ENCODE measurements at regions not wholly inside any gene's neighbourhood (a gene's known extent, or its start where the extent isn't known, plus 50 kb on each side); places are given as distances from the start of the nearest gene placed in this dataset.

- Mint-ChIP-seq H3K4me3 (no peak overlapping the region), H3K27me3 (peaks cover 2 to 12% (median 6%) of the 10 kb centered on the region in 5 donors), H3K36me3 (no peaks in the 10 kb centered on the region), H3K9me3 (no peaks in the 10 kb centered on the region), H3K27ac (no peak overlapping the region), H3K4me1 (peaks cover 0 to 1% (median 0%) of the 10 kb centered on the region in 4 donors)
- DNase-seq, result no peak
- POLR2A ChIA-PET, result no interaction called here
- no peak for ATAC-seq
Measured at GRCh38 chr14:55927028-55927427, 191.2 kb upstream of the PELI2 start.

GRCh38 chr14:55928276-55928675 lies 189.9 kb upstream of the PELI2 start:
- Mint-ChIP-seq H3K4me3 (no peak overlapping the region), H3K4me1 (peaks cover 0 to 1% (median 0%) of the 10 kb centered on the region in 4 donors), H3K9me3 (no peaks in the 10 kb centered on the region), H3K27me3 (peaks cover 3 to 14% (median 6%) of the 10 kb centered on the region in 5 donors), H3K27ac (no peak overlapping the region), H3K36me3 (no peaks in the 10 kb centered on the region)
- POLR2A ChIA-PET, result no interaction called here
- no peak for DNase-seq
- no peak for ATAC-seq

GRCh38 chr14:55929136-55929535 lies 189.1 kb upstream of the PELI2 start:
- peaks cover 0 to 4% (median 0%) of the 10 kb centered on the region in 9 donors for H3K9me3 Mint-ChIP-seq
- no peak overlapping the region for H3K4me3 Mint-ChIP-seq
- no peaks in the 10 kb centered on the region for H3K36me3 Mint-ChIP-seq
- POLR2A ChIA-PET, result no interaction called here
- DNase-seq, result no peak
- H3K27me3 Mint-ChIP-seq, result peaks cover 3 to 14% (median 6%) of the 10 kb centered on the region in 5 donors
- no peak overlapping the region for H3K27ac Mint-ChIP-seq
- peaks cover 0 to 1% (median 0%) of the 10 kb centered on the region in 4 donors for H3K4me1 Mint-ChIP-seq
- ATAC-seq, result no peak

- no peak for ATAC-seq
- POLR2A ChIA-PET, result no interaction called here
- no peak overlapping the region for H3K27ac Mint-ChIP-seq
Measured at GRCh38 chr14:55930016-55930784, 188.0 kb upstream of the PELI2 start.

GRCh38 chr14:55936691-55937090 lies 181.5 kb upstream of the PELI2 start:
- ATAC-seq (no peak), DNase-seq (no peak)
- H3K27ac Mint-ChIP-seq, result no peak overlapping the region
- no peaks in the 10 kb centered on the region for H3K4me1 Mint-ChIP-seq
- POLR2A ChIA-PET, result no interaction called here
- H3K4me3 Mint-ChIP-seq, result no peak overlapping the region
- H3K36me3 Mint-ChIP-seq, result peaks cover 0 to 5% (median 3%) of the 10 kb centered on the region in 3 donors
- peaks cover 0 to 22% (median 3%) of the 10 kb centered on the region in 9 donors for H3K9me3 Mint-ChIP-seq
- H3K27me3 Mint-ChIP-seq, result peaks cover 1 to 12% (median 8%) of the 10 kb centered on the region in 5 donors

More at GRCh38 chr14:55930016-55930784, 188.0 kb upstream of the PELI2 start:
- H3K27me3 Mint-ChIP-seq, result peaks cover 3 to 14% (median 6%) of the 10 kb centered on the region in 5 donors
- no peak for DNase-seq
- peaks cover 0 to 1% (median 0%) of the 10 kb centered on the region in 4 donors for H3K4me1 Mint-ChIP-seq
- H3K4me3 Mint-ChIP-seq, result no peak overlapping the region
- H3K36me3 Mint-ChIP-seq, result no peaks in the 10 kb centered on the region
- peaks cover 0 to 5% (median 0%) of the 10 kb centered on the region in 9 donors for H3K9me3 Mint-ChIP-seq

- H3K27ac Mint-ChIP-seq, result no peak overlapping the region
- no peak for DNase-seq
- peaks cover 3 to 19% (median 10%) of the 10 kb centered on the region in 5 donors for H3K27me3 Mint-ChIP-seq
- peaks cover 0 to 5% (median 3%) of the 10 kb centered on the region in 3 donors for H3K36me3 Mint-ChIP-seq
- H3K9me3 Mint-ChIP-seq, result peaks cover 0 to 22% (median 3%) of the 10 kb centered on the region in 9 donors
- POLR2A ChIA-PET, result no interaction called here
- no peak overlapping the region for H3K4me3 Mint-ChIP-seq
- no peaks in the 10 kb centered on the region for H3K4me1 Mint-ChIP-seq
- ATAC-seq, result no peak
Measured at GRCh38 chr14:55938249-55938791, 179.9 kb upstream of the PELI2 start.

GRCh38 chr14:55942076-55942654 lies 176.0 kb upstream of the PELI2 start:
- peaks cover 0 to 5% (median 3%) of the 10 kb centered on the region in 3 donors for H3K36me3 Mint-ChIP-seq
- ATAC-seq (no peak), DNase-seq (no peak)
- no peaks in the 10 kb centered on the region for H3K4me1 Mint-ChIP-seq
- peaks cover 0 to 17% (median 0%) of the 10 kb centered on the region in 9 donors for H3K9me3 Mint-ChIP-seq
- H3K27ac Mint-ChIP-seq, result no peak overlapping the region
- POLR2A ChIA-PET, result no interaction called here
- H3K4me3 Mint-ChIP-seq, result no peak overlapping the region
- H3K27me3 Mint-ChIP-seq, result peaks cover 5 to 21% (median 16%) of the 10 kb centered on the region in 5 donors

GRCh38 chr14:55942826-55943225 lies 175.4 kb upstream of the PELI2 start:
- POLR2A ChIA-PET, result no interaction called here
- ATAC-seq, result no peak
- peaks cover 3 to 15% (median 12%) of the 10 kb centered on the region in 5 donors for H3K27me3 Mint-ChIP-seq

GRCh38 chr14:55944757-55945156 lies 173.5 kb upstream of the PELI2 start:
- DNase-seq (no peak), ATAC-seq (no peak)
- Mint-ChIP-seq H3K36me3 (peaks cover 0 to 3% (median under 1%) of the 10 kb centered on the region in 3 donors), H3K27me3 (peaks cover 4 to 18% (median 14%) of the 10 kb centered on the region in 5 donors), H3K9me3 (peaks cover 0 to 10% (median 0%) of the 10 kb centered on the region in 9 donors), H3K4me3 (no peak overlapping the region), H3K4me1 (no peaks in the 10 kb centered on the region), H3K27ac (no peak overlapping the region)
- POLR2A ChIA-PET, result no interaction called here

More at GRCh38 chr14:55942826-55943225, 175.4 kb upstream of the PELI2 start:
- Mint-ChIP-seq H3K4me1 (no peaks in the 10 kb centered on the region), H3K4me3 (no peak overlapping the region), H3K27ac (peak overlapping the region in 2 of 10 donors; percentile 2 to 4), H3K9me3 (peaks cover 0 to 17% (median 0%) of the 10 kb centered on the region in 9 donors), H3K36me3 (peaks cover 0 to 5% (median 3%) of the 10 kb centered on the region in 3 donors)
- DNase-seq, result no peak

- Mint-ChIP-seq H3K36me3 (no peaks in the 10 kb centered on the region), H3K9me3 (peaks cover 0 to 5% (median 0%) of the 10 kb centered on the region in 9 donors), H3K27me3 (peaks cover 4 to 18% (median 16%) of the 10 kb centered on the region in 5 donors), H3K4me3 (no peak overlapping the region), H3K4me1 (no peaks in the 10 kb centered on the region), H3K27ac (no peak overlapping the region)
- POLR2A ChIA-PET, result no interaction called here
- ATAC-seq, result no peak
- no peak for DNase-seq
Measured at GRCh38 chr14:55946231-55946630, 172.0 kb upstream of the PELI2 start.

GRCh38 chr14:55948399-55948798 lies 169.8 kb upstream of the PELI2 start:
- H3K36me3 Mint-ChIP-seq, result no peaks in the 10 kb centered on the region
- ATAC-seq, result no peak
- peaks cover 4 to 14% (median 10%) of the 10 kb centered on the region in 5 donors for H3K27me3 Mint-ChIP-seq
- POLR2A ChIA-PET, result no interaction called here
- DNase-seq, result no peak
- no peaks in the 10 kb centered on the region for H3K4me1 Mint-ChIP-seq
- H3K4me3 Mint-ChIP-seq, result no peak overlapping the region
- peaks cover 0 to 5% (median 0%) of the 10 kb centered on the region in 9 donors for H3K9me3 Mint-ChIP-seq
- H3K27ac Mint-ChIP-seq, result no peak overlapping the region

GRCh38 chr14:55949708-55950107 lies 168.5 kb upstream of the PELI2 start:
- POLR2A ChIA-PET, result no interaction called here
- H3K27ac Mint-ChIP-seq, result no peak overlapping the region
- no peak overlapping the region for H3K4me3 Mint-ChIP-seq
- H3K4me1 Mint-ChIP-seq, result no peaks in the 10 kb centered on the region
- H3K9me3 Mint-ChIP-seq, result peaks cover 0 to 5% (median 0%) of the 10 kb centered on the region in 9 donors
- peaks cover 4 to 14% (median 8%) of the 10 kb centered on the region in 5 donors for H3K27me3 Mint-ChIP-seq
- DNase-seq, result no peak
- no peak for ATAC-seq
- no peaks in the 10 kb centered on the region for H3K36me3 Mint-ChIP-seq

GRCh38 chr14:55950135-55950534 lies 168.1 kb upstream of the PELI2 start:
- H3K36me3 Mint-ChIP-seq, result no peaks in the 10 kb centered on the region
- ATAC-seq (no peak), DNase-seq (no peak)
- no peak overlapping the region for H3K4me3 Mint-ChIP-seq
- no peaks in the 10 kb centered on the region for H3K4me1 Mint-ChIP-seq
- H3K27me3 Mint-ChIP-seq, result peaks cover 4 to 14% (median 9%) of the 10 kb centered on the region in 5 donors
- H3K27ac Mint-ChIP-seq, result no peak overlapping the region
- peaks cover 0 to 5% (median 0%) of the 10 kb centered on the region in 9 donors for H3K9me3 Mint-ChIP-seq
- POLR2A ChIA-PET, result no interaction called here

Measured in naive thymus-derived CD8-positive, alpha-beta T cell (primary cell).